SK-N-SH treated with all-trans-retinoic acid at 6 μM for 48 hours (cell line): ENCODE measurements at regions not wholly inside any gene's neighbourhood (a gene's known extent, or its start where the extent isn't known, plus 50 kb on each side); places are given as distances from the start of the nearest gene placed in this dataset.

Experiments used
- ARNTL ChIP-seq: fragments of 450-650 bp; formaldehyde crosslinking; IDR thresholded peaks from 2 replicates; pipeline ENCODE4 v1.5.0; 2020; ENCODE audit warnings: low read depth, mild to moderate bottlenecking, moderate library complexity, borderline replicate concordance
- CREB5 ChIP-seq: fragments of 250-450 bp; sonication (Bioruptor Pico); IDR thresholded peaks from 2 replicates; pipeline ENCODE4 v1.5.1; 2020; ENCODE audit warnings: low read depth, mild to moderate bottlenecking, moderate library complexity
- CSDC2 ChIP-seq: fragments of 250-450 bp; sonication (Bioruptor Pico); IDR thresholded peaks from 2 replicates; pipeline ENCODE4 v1.5.0; 2020; ENCODE audit warnings: mild to moderate bottlenecking, moderate library complexity
- PPARA ChIP-seq: fragments of 250-450 bp; sonication (Bioruptor Pico); IDR thresholded peaks from 2 replicates; pipeline ENCODE4 v1.5.0; 2020; ENCODE audit warnings: mild to moderate bottlenecking, borderline replicate concordance
- RARB ChIP-seq: fragments of 250-450 bp; sonication (Bioruptor Pico); IDR thresholded peaks from 2 replicates; pipeline ENCODE4 v1.8.0; 2021; ENCODE audit warnings: mild to moderate bottlenecking, moderate library complexity
- TCF4 ChIP-seq: fragments of 250-450 bp; sonication (Bioruptor Pico); IDR thresholded peaks from 2 replicates; pipeline ENCODE4 v1.8.0; 2021; ENCODE audit warnings: mild to moderate bottlenecking, moderate library complexity, borderline replicate concordance
- TOX ChIP-seq: fragments of 250-450 bp; sonication (Bioruptor Pico); IDR thresholded peaks from 2 replicates; pipeline ENCODE4 v1.8.0; 2021; ENCODE audit warnings: mild to moderate bottlenecking, moderate library complexity, borderline replicate concordance
- ZNF70 ChIP-seq: fragments of 450-650 bp; formaldehyde crosslinking; IDR thresholded peaks from 2 replicates; pipeline ENCODE4 v1.5.0; 2020; ENCODE audit warnings: mild to moderate bottlenecking, moderate library complexity
- ZNF8 ChIP-seq: fragments of 450-650 bp; formaldehyde crosslinking; IDR thresholded peaks from 2 replicates; pipeline ENCODE4 v1.5.0; 2020; ENCODE audit warnings: mild to moderate bottlenecking, moderate library complexity
- TF ChIP-seq, protein P1 (sequence below): fragments of 250-450 bp; sonication (Bioruptor Pico); IDR thresholded peaks from 2 replicates; pipeline ENCODE4 v1.8.0; 2020; ENCODE audit warnings: mild to moderate bottlenecking, moderate library complexity, borderline replicate concordance
- TF ChIP-seq, protein P2 (sequence below): fragments of 250-450 bp; sonication (Bioruptor Pico); IDR thresholded peaks from 2 replicates; pipeline ENCODE4 v1.8.0; 2021; ENCODE audit warnings: low read depth, mild to moderate bottlenecking, moderate library complexity, borderline replicate concordance

- TF ChIP-seq ZNF70 (CRISPR knock-in tag), result no peak
- TF ChIP-seq RARB (CRISPR knock-in tag), result no peak
- TF ChIP-seq, protein P1, sequence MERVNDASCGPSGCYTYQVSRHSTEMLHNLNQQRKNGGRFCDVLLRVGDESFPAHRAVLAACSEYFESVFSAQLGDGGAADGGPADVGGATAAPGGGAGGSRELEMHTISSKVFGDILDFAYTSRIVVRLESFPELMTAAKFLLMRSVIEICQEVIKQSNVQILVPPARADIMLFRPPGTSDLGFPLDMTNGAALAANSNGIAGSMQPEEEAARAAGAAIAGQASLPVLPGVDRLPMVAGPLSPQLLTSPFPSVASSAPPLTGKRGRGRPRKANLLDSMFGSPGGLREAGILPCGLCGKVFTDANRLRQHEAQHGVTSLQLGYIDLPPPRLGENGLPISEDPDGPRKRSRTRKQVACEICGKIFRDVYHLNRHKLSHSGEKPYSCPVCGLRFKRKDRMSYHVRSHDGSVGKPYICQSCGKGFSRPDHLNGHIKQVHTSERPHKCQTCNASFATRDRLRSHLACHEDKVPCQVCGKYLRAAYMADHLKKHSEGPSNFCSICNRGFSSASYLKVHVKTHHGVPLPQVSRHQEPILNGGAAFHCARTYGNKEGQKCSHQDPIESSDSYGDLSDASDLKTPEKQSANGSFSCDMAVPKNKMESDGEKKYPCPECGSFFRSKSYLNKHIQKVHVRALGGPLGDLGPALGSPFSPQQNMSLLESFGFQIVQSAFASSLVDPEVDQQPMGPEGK, result no peak
- no peak for TF ChIP-seq TCF4 (CRISPR knock-in tag)
- no peak for TF ChIP-seq ZNF8 (CRISPR knock-in tag)
- no peak for TF ChIP-seq TOX (CRISPR knock-in tag)
- TF ChIP-seq, protein P2, sequence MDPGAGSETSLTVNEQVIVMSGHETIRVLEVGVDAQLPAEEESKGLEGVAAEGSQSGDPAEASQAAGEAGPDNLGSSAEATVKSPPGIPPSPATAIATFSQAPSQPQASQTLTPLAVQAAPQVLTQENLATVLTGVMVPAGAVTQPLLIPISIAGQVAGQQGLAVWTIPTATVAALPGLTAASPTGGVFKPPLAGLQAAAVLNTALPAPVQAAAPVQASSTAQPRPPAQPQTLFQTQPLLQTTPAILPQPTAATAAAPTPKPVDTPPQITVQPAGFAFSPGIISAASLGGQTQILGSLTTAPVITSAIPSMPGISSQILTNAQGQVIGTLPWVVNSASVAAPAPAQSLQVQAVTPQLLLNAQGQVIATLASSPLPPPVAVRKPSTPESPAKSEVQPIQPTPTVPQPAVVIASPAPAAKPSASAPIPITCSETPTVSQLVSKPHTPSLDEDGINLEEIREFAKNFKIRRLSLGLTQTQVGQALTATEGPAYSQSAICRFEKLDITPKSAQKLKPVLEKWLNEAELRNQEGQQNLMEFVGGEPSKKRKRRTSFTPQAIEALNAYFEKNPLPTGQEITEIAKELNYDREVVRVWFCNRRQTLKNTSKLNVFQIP, result no peak
- TF ChIP-seq PPARA (CRISPR knock-in tag), result no peak
- no peak for TF ChIP-seq CSDC2 (CRISPR knock-in tag)
- TF ChIP-seq CREB5 (CRISPR knock-in tag), result no peak
- no peak for TF ChIP-seq ARNTL (CRISPR knock-in tag)
Observed at GRCh38 chr1:233461847-233462246, 134.3 kb downstream of the MAP3K21 start.
